ENCODE measurements at regions not wholly inside any gene's neighbourhood (a gene's known extent, or its start where the extent isn't known, plus 50 kb on each side); places are given as distances from the start of the nearest gene placed in this dataset.

DNA sequence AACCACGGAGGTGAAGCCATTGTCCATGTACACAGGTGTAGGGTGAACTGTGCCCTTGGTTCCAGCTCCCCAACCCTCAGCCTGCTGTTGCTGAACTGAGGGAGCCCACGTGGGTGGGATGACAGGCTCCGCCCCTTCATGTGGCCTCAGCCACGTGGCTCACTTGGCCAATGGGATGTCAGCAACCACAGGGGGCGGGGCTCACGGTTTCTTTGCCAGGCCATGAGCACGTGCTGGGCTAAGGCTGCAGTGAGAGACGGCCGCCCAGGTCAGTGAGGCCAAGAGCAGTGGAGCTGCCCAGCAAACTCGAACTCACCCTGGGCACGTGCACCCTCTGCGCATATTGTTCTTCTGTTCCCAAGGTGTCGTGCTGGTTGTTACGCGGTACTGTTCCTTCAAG lies 282.6 kb downstream of the IRF8 start:
- TF ChIP-seq, protein P1, sequence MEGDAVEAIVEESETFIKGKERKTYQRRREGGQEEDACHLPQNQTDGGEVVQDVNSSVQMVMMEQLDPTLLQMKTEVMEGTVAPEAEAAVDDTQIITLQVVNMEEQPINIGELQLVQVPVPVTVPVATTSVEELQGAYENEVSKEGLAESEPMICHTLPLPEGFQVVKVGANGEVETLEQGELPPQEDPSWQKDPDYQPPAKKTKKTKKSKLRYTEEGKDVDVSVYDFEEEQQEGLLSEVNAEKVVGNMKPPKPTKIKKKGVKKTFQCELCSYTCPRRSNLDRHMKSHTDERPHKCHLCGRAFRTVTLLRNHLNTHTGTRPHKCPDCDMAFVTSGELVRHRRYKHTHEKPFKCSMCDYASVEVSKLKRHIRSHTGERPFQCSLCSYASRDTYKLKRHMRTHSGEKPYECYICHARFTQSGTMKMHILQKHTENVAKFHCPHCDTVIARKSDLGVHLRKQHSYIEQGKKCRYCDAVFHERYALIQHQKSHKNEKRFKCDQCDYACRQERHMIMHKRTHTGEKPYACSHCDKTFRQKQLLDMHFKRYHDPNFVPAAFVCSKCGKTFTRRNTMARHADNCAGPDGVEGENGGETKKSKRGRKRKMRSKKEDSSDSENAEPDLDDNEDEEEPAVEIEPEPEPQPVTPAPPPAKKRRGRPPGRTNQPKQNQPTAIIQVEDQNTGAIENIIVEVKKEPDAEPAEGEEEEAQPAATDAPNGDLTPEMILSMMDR (IDR thresholded peaks at IDR 0.05), result no peak
- no peak for TF ChIP-seq EP300 (IDR thresholded peaks at IDR 0.05)
- no peak for TF ChIP-seq POLR2A (IDR thresholded peaks at IDR 0.05)
- no peak for TF ChIP-seq POLR2AphosphoS5 (IDR thresholded peaks at IDR 0.05)

Measured in sigmoid colon (tissue), 4 donors.